Fibroblast of the aortic adventitia (primary cell): ENCODE measurements at regions not wholly inside any gene's neighbourhood (a gene's known extent, or its start where the extent isn't known, plus 50 kb on each side); places are given as distances from the start of the nearest gene placed in this dataset.

Experiments used
- DNase-seq: peaks from one replicate; pipeline ENCODE4 v3.0.0-alpha.2; 2010; ENCODE audit warnings: low read depth
- H3K4me3 ChIP-seq: 2 replicates; pipeline ENCODE4 v1.5.1; 2011; ENCODE audit warnings: low read depth, mild to moderate bottlenecking, control low read depth, low read length, moderate library complexity
- TF ChIP-seq, protein P1 (sequence below): IDR thresholded peaks from 2 replicates; pipeline ENCODE4 v1.5.1; 2011; ENCODE audit warnings: mild to moderate bottlenecking, low read length, control low read depth, inconsistent platforms; ENCODE audit not compliant: insufficient read depth

DNA sequence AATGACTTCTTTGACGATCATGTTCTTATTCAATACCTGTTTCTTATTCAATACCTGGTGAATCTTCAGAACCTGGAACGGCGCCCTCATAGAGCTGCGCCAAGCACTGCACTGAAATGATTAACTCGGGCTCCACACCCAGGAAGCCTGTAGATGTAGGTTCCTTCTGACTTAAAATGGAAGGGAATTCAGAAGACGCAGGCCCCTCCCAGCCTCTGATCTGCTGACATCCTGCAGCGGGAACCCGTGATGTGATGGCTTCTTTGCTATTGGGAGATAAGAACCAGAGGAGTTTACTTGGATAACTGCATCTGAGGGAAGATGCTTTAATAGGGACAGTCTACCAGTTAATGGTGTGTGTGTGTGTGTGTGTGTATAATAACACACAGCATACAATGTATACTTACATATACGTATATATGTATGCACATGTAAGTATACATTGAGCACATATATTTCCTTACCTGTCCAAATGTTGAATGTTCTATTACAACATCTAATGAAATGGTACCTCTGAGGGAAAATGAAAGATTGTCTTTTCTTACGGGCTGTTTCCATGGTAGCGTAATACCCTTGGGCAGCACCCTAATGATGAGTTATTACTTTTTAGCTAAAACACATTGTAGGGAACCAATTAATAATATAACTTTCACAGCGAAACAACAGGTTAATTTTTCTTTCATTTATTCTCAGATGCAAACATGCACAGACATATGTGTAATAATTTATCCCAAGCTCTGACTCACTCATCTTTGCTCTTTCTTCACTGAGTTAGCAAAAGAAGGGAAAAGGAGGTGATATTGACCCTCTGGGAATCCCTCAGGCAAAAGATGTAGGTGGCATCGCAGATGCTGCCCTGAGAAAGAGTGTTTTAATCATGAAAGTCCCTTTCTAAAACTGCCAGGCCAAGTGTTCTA lies 379.8 kb downstream of the SIPA1L2 start:
- no peak overlapping the region for H3K4me3 ChIP-seq
- TF ChIP-seq, protein P1, sequence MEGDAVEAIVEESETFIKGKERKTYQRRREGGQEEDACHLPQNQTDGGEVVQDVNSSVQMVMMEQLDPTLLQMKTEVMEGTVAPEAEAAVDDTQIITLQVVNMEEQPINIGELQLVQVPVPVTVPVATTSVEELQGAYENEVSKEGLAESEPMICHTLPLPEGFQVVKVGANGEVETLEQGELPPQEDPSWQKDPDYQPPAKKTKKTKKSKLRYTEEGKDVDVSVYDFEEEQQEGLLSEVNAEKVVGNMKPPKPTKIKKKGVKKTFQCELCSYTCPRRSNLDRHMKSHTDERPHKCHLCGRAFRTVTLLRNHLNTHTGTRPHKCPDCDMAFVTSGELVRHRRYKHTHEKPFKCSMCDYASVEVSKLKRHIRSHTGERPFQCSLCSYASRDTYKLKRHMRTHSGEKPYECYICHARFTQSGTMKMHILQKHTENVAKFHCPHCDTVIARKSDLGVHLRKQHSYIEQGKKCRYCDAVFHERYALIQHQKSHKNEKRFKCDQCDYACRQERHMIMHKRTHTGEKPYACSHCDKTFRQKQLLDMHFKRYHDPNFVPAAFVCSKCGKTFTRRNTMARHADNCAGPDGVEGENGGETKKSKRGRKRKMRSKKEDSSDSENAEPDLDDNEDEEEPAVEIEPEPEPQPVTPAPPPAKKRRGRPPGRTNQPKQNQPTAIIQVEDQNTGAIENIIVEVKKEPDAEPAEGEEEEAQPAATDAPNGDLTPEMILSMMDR: no peak
- DNase-seq: no peak

DNA sequence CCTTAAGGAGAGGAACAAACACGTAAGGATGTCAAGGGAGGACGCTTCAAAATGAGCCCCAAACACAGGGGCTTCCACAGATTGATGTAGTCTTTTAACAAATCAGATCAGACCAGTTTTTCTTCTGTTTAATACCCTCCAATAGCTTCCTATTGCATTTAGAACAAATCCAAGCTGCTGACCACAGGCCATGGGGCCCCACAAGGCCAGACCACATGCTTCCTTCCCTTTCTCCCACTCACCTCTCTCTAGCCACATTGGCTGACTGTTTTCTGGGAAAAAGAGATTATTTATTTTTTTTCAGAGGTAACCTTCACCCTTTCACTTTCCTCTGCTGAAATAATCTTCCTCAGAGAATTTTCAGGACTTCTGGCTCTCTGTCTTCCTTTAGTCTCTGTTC lies 380.6 kb downstream of the SIPA1L2 start:
- DNase-seq: no peak
- H3K4me3 ChIP-seq: no peak overlapping the region
- TF ChIP-seq, protein P1: no peak

DNA sequence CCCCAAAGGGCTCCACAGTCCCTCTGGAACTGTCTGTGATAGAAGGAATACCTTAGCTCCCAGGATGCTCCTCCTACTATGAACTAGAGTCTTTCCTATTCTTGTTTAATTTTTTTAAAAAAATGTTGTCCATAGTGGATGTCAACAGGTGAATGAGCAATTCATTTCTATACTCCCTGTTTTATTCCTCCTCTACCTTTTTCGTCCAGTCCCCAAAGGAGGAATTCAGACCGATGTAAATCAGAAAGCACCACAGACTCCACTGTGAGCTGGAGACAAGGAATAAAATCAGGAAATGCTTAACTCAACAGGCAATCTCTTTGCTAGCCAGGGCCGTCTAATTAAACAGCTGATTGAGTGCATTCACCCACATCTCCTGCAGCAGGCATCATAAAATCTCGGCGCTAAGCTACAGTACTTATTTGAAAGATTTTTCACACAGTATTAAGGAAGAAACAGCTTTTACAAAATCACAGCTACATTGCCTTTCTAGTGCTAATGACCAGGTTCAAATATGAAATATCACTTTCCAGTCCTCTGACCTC lies 381.6 kb downstream of the SIPA1L2 start:
- no peak for DNase-seq
- TF ChIP-seq, protein P1: no peak

DNA sequence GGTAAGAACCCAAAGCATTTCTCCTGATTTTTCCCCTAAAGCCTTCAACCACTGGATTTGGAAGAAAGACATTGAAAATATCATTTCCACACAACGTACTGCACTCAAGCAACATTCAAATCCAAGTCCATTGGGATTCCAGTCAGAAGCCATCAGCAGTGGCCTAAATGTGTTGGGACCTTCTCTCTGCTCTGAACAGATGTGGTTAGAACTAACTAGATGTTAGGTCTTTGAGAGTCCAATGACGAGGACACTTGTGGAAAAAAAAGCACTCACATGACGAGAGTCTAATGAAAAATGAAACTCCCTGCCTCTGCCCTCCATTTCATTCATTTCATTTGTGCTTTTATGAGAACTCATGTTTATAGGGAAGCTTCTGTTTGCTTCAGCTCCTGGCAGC lies 382.3 kb downstream of the SIPA1L2 start:
- no peak for DNase-seq
- no peak overlapping the region for H3K4me3 ChIP-seq
- TF ChIP-seq, protein P1: no peak

More for the DNA sequence above, 381.6 kb downstream of the SIPA1L2 start:
- H3K4me3 ChIP-seq: no peak overlapping the region

DNA sequence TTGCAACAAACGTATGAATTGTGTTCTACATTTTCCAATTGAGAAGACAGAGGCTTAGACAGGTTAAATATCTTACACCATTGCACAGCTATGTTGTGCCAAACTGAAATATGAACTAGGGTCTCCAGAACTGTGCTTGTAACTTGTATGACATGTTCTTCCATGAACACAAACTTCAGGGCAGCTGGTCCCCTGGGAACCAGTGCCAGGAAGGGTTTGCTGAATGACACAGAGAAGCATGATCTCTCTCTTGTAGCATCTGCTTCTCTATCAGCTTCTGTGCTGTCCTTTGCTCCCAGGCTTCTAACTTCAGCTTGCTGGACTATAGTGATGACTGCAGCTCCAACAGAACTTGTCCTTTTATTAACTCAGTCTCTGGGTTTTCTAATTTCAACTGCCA lies 385.5 kb downstream of the SIPA1L2 start:
- H3K4me3 ChIP-seq: no peak overlapping the region
- DNase-seq: no peak
- TF ChIP-seq, protein P1: no peak

DNA sequence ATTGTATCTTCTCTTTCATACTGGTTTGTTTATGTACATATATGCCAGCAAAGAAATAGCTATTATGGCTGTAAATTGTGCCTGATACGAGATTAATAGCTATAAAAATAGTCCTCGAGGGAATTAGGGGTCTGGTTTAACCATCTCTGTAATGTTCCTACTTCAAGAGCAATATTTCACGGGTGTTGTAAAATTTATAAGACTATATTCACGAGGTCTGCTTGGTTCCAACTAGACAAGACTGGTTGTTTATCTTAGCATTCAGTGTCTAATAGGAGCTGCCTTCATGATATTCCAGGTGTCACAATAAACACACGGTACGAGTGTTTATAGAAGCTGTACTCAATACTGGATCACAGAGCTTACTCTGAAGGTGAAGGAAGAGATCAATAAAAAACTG lies 389.9 kb downstream of the SIPA1L2 start:
- H3K4me3 ChIP-seq: no peak overlapping the region
- TF ChIP-seq, protein P1: no peak
- no peak for DNase-seq

DNA sequence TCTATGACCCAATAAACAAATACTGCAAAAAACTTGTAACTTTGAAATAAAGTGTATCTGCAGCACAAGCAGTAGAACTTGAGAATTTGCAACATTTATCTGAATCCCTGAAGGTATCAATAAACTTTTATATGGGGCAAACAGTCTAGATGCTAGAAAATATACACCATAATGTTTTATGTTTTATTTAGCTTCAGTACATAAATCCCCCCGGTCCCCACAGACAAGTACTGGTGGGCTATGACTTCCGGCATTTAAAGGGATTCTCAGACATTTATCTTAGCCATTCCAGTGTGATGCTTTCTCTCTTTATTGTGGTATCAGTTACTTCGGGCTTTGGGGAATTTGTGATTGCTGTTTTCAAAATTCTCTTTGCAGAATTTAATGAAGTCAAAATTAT lies 390.4 kb downstream of the SIPA1L2 start:
- TF ChIP-seq, protein P1: no peak
- no peak for DNase-seq
- no peak overlapping the region for H3K4me3 ChIP-seq
